Neural progenitor cell (in vitro differentiated cells): ENCODE measurements at regions not wholly inside any gene's neighbourhood (a gene's known extent, or its start where the extent isn't known, plus 50 kb on each side); places are given as distances from the start of the nearest gene placed in this dataset.

Source experiments
- DNase-seq: peaks from one replicate; pipeline ENCODE4 v3.0.0-alpha.2; 2016; ENCODE audit warnings: low spot score
- H2AFZ ChIP-seq: fragments of 200-600 bp; sonication (generic); replicated peaks from 2 replicates; pipeline ENCODE4 v1.6.1; 2016; ENCODE audit warnings: antibody characterized with exemption
- H3F3A ChIP-seq: fragments of 200-600 bp; sonication (generic); 2 replicates; pipeline ENCODE4 v1.6.1; 2016; ENCODE audit warnings: antibody characterized with exemption, low read depth
- H3K27ac ChIP-seq: fragments of 200-600 bp; sonication (generic); 2 replicates; pipeline ENCODE4 v1.5.1; 2016; ENCODE audit warnings: mild to moderate bottlenecking
- H3K27me3 ChIP-seq: fragments of 200-600 bp; sonication (generic); 2 replicates; pipeline ENCODE4 v1.6.1; 2016; ENCODE audit warnings: mild to moderate bottlenecking, moderate library complexity
- H3K36me3 ChIP-seq: fragments of 200-600 bp; sonication (generic); 2 replicates; pipeline ENCODE4 v1.5.1; 2016
- H3K4me1 ChIP-seq: fragments of 200-600 bp; sonication (generic); 2 replicates; pipeline ENCODE4 v1.6.1; 2016; ENCODE audit warnings: mixed run types
- H3K4me2 ChIP-seq: fragments of 200-600 bp; sonication (generic); 2 replicates; pipeline ENCODE4 v1.6.1; 2016
- H3K4me3 ChIP-seq: fragments of 200-600 bp; sonication (generic); 2 replicates; pipeline ENCODE4 v1.5.1; 2016
- H3K79me2 ChIP-seq: fragments of 200-600 bp; sonication (generic); 2 replicates; pipeline ENCODE4 v1.6.1; 2016; ENCODE audit warnings: low read depth
- H3K9ac ChIP-seq: fragments of 200-600 bp; sonication (generic); 2 replicates; pipeline ENCODE4 v1.6.1; 2016
- H3K9me3 ChIP-seq: fragments of 200-600 bp; sonication (generic); 2 replicates; pipeline ENCODE4 v1.5.1; 2016; ENCODE audit warnings: low read depth
- H4K20me1 ChIP-seq: fragments of 200-600 bp; sonication (generic); 2 replicates; pipeline ENCODE4 v1.6.1; 2016; ENCODE audit warnings: low read depth
- H3K27ac Mint-ChIP-seq: 3 replicates; pipeline ENCODE4 v1.8.0; 2021; ENCODE audit warnings: mixed read lengths
- H3K27me3 Mint-ChIP-seq: 2 replicates; pipeline ENCODE4 v1.8.0; 2022; ENCODE audit warnings: low read depth, mild to moderate bottlenecking, inconsistent platforms, moderate library complexity, mixed read lengths; ENCODE audit not compliant: insufficient read depth
- H3K36me3 Mint-ChIP-seq: 3 replicates; pipeline ENCODE4 v1.8.0; 2021; ENCODE audit warnings: mixed read lengths
- H3K4me1 Mint-ChIP-seq: 3 replicates; pipeline ENCODE4 v1.8.0; 2021; ENCODE audit warnings: mixed read lengths
- H3K4me3 Mint-ChIP-seq: 3 replicates; pipeline ENCODE4 v1.8.0; 2021; ENCODE audit warnings: mild to moderate bottlenecking, moderate library complexity, mixed read lengths
- H3K9me3 Mint-ChIP-seq: 3 replicates; pipeline ENCODE4 v1.8.0; 2020; ENCODE audit warnings: mixed read lengths
- CTCF ChIP-seq: fragments of 200-600 bp; sonication (generic); IDR thresholded peaks from 2 replicates; pipeline ENCODE4 v1.5.1; 2017; ENCODE audit warnings: antibody characterized with exemption, mild to moderate bottlenecking
- EZH2 ChIP-seq: fragments of 200-600 bp; sonication (generic); IDR thresholded peaks from 2 replicates; pipeline ENCODE4 v1.6.1; 2017; ENCODE audit warnings: antibody characterized with exemption, mild to moderate bottlenecking, moderate library complexity
- EZH2phosphoT487 ChIP-seq: fragments of 200-600 bp; sonication (generic); IDR thresholded peaks from 2 replicates; pipeline ENCODE4 v1.6.1; 2017; ENCODE audit warnings: antibody characterized with exemption

- Mint-ChIP-seq H3K27me3 (no peaks in the 10 kb centered on the region), H3K9me3 (no peaks in the 10 kb centered on the region), H3K27ac (no peak overlapping the region), H3K36me3 (no peaks in the 10 kb centered on the region), H3K4me3 (no peak overlapping the region), H3K4me1 (peaks cover 9% of the 10 kb centered on the region)
- no peaks in the 10 kb centered on the region for H3K27me3 ChIP-seq
- no peaks in the 10 kb centered on the region for H3K79me2 ChIP-seq
- no peaks in the 10 kb centered on the region for H3F3A ChIP-seq
- H3K4me2 ChIP-seq = no peak overlapping the region
- H3K27ac ChIP-seq = no peak overlapping the region
- H3K4me3 ChIP-seq = no peak overlapping the region
- H4K20me1 ChIP-seq = no peaks in the 10 kb centered on the region
- TF ChIP-seq EZH2 (no peak), EZH2phosphoT487 (no peak), CTCF (no peak)
- no peak overlapping the region for H3K9ac ChIP-seq
- H2AFZ ChIP-seq = peak overlapping the region; percentile 26
- no peaks in the 10 kb centered on the region for H3K9me3 ChIP-seq
- H3K4me1 ChIP-seq = no peaks in the 10 kb centered on the region
- DNase-seq = no peak
- H3K36me3 ChIP-seq = no peaks in the 10 kb centered on the region
Measured at GRCh38 chr10:4196771-4197390, 411.9 kb upstream of the KLF6 start.

DNA sequence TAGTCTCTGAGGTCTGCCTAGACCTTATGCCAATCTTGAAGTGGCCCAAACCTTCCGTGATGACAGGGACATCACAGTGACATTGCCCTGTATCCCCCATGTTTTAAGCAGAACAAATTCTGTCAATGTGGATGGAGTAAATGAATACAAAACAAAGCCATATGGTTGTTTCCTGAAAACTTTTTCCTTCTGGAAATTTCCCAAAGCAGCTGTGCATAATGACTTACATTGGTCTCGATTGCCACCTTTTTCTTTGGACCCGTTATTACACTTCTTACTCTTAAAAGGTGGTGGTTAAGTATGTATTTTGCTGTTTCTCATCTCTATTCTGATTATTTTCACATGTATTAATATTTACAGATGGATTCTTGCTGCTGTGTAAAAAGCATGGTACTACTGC, 411.2 kb upstream of the KLF6 start:
- no peaks in the 10 kb centered on the region for H3K27me3 Mint-ChIP-seq

GRCh38 chr10:4195213-4195612, 410.2 kb upstream of the KLF6 start:
- Mint-ChIP-seq H3K27me3 (no peaks in the 10 kb centered on the region), H3K4me1 (peaks cover 9% of the 10 kb centered on the region), H3K9me3 (no peaks in the 10 kb centered on the region), H3K27ac (no peak overlapping the region), H3K4me3 (no peak overlapping the region), H3K36me3 (no peaks in the 10 kb centered on the region)
- no peaks in the 10 kb centered on the region for H3K9me3 ChIP-seq
- no peak for DNase-seq
- H4K20me1 ChIP-seq = no peaks in the 10 kb centered on the region
- H3K9ac ChIP-seq = no peak overlapping the region
- H3K4me1 ChIP-seq = no peaks in the 10 kb centered on the region
- no peak overlapping the region for H3K27ac ChIP-seq
- no peaks in the 10 kb centered on the region for H3K79me2 ChIP-seq
- no peak overlapping the region for H3K4me3 ChIP-seq
- no peak overlapping the region for H2AFZ ChIP-seq
- no peaks in the 10 kb centered on the region for H3K27me3 ChIP-seq
- H3K36me3 ChIP-seq = no peaks in the 10 kb centered on the region
- no peak overlapping the region for H3K4me2 ChIP-seq
- TF ChIP-seq CTCF (no peak), EZH2 (no peak), EZH2phosphoT487 (no peak)
- H3F3A ChIP-seq = no peaks in the 10 kb centered on the region

More for the DNA sequence above, 411.2 kb upstream of the KLF6 start:
- Histone ChIP-seq H3K4me3 (no peak overlapping the region), H3K9me3 (no peaks in the 10 kb centered on the region), H3K4me2 (no peak overlapping the region), H3K36me3 (no peaks in the 10 kb centered on the region), H3K4me1 (no peaks in the 10 kb centered on the region), H3F3A (no peaks in the 10 kb centered on the region), H2AFZ (no peak overlapping the region), H4K20me1 (no peaks in the 10 kb centered on the region), H3K27ac (no peak overlapping the region), H3K27me3 (no peaks in the 10 kb centered on the region), H3K79me2 (no peaks in the 10 kb centered on the region), H3K9ac (no peak overlapping the region)
- no peaks in the 10 kb centered on the region for H3K36me3 Mint-ChIP-seq
- DNase-seq = no peak
- H3K4me3 Mint-ChIP-seq = no peak overlapping the region
- no peak overlapping the region for H3K27ac Mint-ChIP-seq
- H3K4me1 Mint-ChIP-seq = peaks cover 9% of the 10 kb centered on the region
- no peaks in the 10 kb centered on the region for H3K9me3 Mint-ChIP-seq
- TF ChIP-seq EZH2phosphoT487 = no peak
- TF ChIP-seq EZH2 = no peak
- TF ChIP-seq CTCF = no peak
